PC-3 (cell line): ENCODE measurements at regions not wholly inside any gene's neighbourhood (a gene's known extent, or its start where the extent isn't known, plus 50 kb on each side); places are given as distances from the start of the nearest gene placed in this dataset.

Experiments
- ATAC-seq: fragments of 200-7000 bp; cut with Tn5 transposase; 2 replicates; pipeline ENCODE4 v1.9.1; 2020; ENCODE audit warnings: mild to moderate bottlenecking, moderate library complexity
- BruUV-seq: library from RNA; stranded (reverse); fragments of 400-500 nt; replicated peaks from 2 replicates; lab custom pipeline; 2021; lab: Mats Ljungman, UMichigan
- CTCF ChIA-PET: fragments of 300-600 bp; sonication (Branson Sonifier 250); formaldehyde crosslinking; loops from one replicate; lab custom pipeline; 2022; ENCODE audit warnings: antibody characterized with exemption; lab: Charles Lee
- POLR2A ChIA-PET: fragments of 300-600 bp; sonication (Branson Sonifier 250); formaldehyde crosslinking; loops from one replicate; lab custom pipeline; 2022; ENCODE audit warnings: antibody characterized with exemption; ENCODE audit not compliant: unreplicated experiment; lab: Charles Lee
- DNase-seq: peaks from one replicate; pipeline ENCODE4 v3.0.0-alpha.2; 2015
- H2AFZ ChIP-seq: fragments of 300-600 bp; sonication (generic); 2 replicates; pipeline ENCODE4 v1.6.0; 2016; ENCODE audit warnings: antibody characterized with exemption, low read length
- H3F3A ChIP-seq: fragments of 300-600 bp; sonication (generic); one replicate; pipeline ENCODE4 v1.6.0; 2017; ENCODE audit warnings: antibody characterized with exemption, low read length, control low read depth, mild to moderate bottlenecking; ENCODE audit not compliant: unreplicated experiment
- H3K27ac ChIP-seq: fragments of 300-600 bp; sonication (generic); 2 replicates; pipeline ENCODE4 v1.5.1; 2016; ENCODE audit warnings: mild to moderate bottlenecking, low read length
- H3K27me3 ChIP-seq: fragments of 300-600 bp; sonication (generic); 2 replicates; pipeline ENCODE4 v1.6.1; 2016; ENCODE audit warnings: low read length, mixed read lengths
- H3K36me3 ChIP-seq: fragments of 300-600 bp; sonication (generic); 2 replicates; pipeline ENCODE4 v1.6.1; 2016; ENCODE audit warnings: low read depth, mixed run types, low read length, mixed read lengths
- H3K4me1 ChIP-seq: fragments of 300-600 bp; sonication (generic); 2 replicates; pipeline ENCODE4 v1.5.1; 2016; ENCODE audit warnings: low read length; ENCODE audit not compliant: insufficient read depth
- H3K4me2 ChIP-seq: fragments of 300-600 bp; sonication (generic); 2 replicates; pipeline ENCODE4 v1.6.0; 2016; ENCODE audit warnings: low read length
- H3K4me3 ChIP-seq: fragments of 300-600 bp; sonication (generic); 2 replicates; pipeline ENCODE4 v1.5.1; 2016; ENCODE audit warnings: mild to moderate bottlenecking, low read length, mixed read lengths
- H3K79me2 ChIP-seq: fragments of 300-600 bp; sonication (generic); 2 replicates; pipeline ENCODE4 v1.6.1; 2017; ENCODE audit warnings: low read length, mixed read lengths
- H3K9ac ChIP-seq: fragments of 300-600 bp; sonication (generic); 2 replicates; pipeline ENCODE4 v1.6.0; 2016; ENCODE audit warnings: mild to moderate bottlenecking, low read length
- H3K9me2 ChIP-seq: fragments of 300-600 bp; sonication (generic); replicated peaks from 2 replicates; pipeline ENCODE4 v1.6.1; 2016; ENCODE audit warnings: mixed run types, low read length, mixed read lengths
- H3K9me3 ChIP-seq: fragments of 300-600 bp; sonication (generic); 2 replicates; pipeline ENCODE4 v1.6.1; 2016; ENCODE audit warnings: low read length, mixed read lengths
- H4K20me1 ChIP-seq: fragments of 300-600 bp; sonication (generic); 2 replicates; pipeline ENCODE4 v1.6.1; 2016; ENCODE audit warnings: low read length, mixed read lengths
- CTCF ChIP-seq: fragments of 300-600 bp; sonication (generic); conservative IDR thresholded peaks from 2 replicates; pipeline ENCODE4 v1.5.1; 2017; ENCODE audit warnings: antibody characterized with exemption, low read depth, mild to moderate bottlenecking, low read length
- EZH2 ChIP-seq: fragments of 300-600 bp; sonication (generic); IDR thresholded peaks from one replicate; pipeline ENCODE4 v1.6.1; 2017; ENCODE audit warnings: antibody characterized with exemption, mild to moderate bottlenecking, low read length; ENCODE audit not compliant: unreplicated experiment
- EZH2phosphoT487 ChIP-seq: fragments of 300-600 bp; sonication (generic); IDR thresholded peaks from 2 replicates; pipeline ENCODE4 v1.6.1; 2018; ENCODE audit warnings: mild to moderate bottlenecking, antibody characterized with exemption, low read length, borderline replicate concordance
- intact Hi-C: fragments of 100-400 bp; cut with micrococcal nuclease; formaldehyde crosslinking; loops from 2 replicates; pipeline ENCODE4 v1.9.0; 2023

GRCh38 chr3:187896646-187897045, 151.4 kb upstream of the BCL6 start:
- DNase-seq: no peak
- CTCF ChIA-PET: no interaction called here

GRCh38 chr3:187899246-187899645, 154.0 kb upstream of the BCL6 start:
- H4K20me1 ChIP-seq: no peaks in the 10 kb centered on the region
- no peak overlapping the region for H2AFZ ChIP-seq
- H3F3A ChIP-seq: no peaks in the 10 kb centered on the region
- H3K9ac ChIP-seq: no peak overlapping the region
- TF ChIP-seq EZH2 (no peak), EZH2phosphoT487 (no peak), CTCF (no peak)
- no peak overlapping the region for H3K27ac ChIP-seq
- no TSS peak for BruUV-seq
- ChIA-PET CTCF (no interaction called here), POLR2A (no interaction called here)
- ATAC-seq (no peak), DNase-seq (no peak)
- intact Hi-C loops: no loop called here
- H3K4me1 ChIP-seq: 0 out of 2 replicates have a peak, but pooled peaks cover 15% of the 10 kb centered on the region
- no peaks in the 10 kb centered on the region for H3K9me2 ChIP-seq
- no peaks in the 10 kb centered on the region for H3K9me3 ChIP-seq
- no peaks in the 10 kb centered on the region for H3K36me3 ChIP-seq
- H3K27me3 ChIP-seq: no peaks in the 10 kb centered on the region
- H3K4me2 ChIP-seq: no peak overlapping the region
- H3K79me2 ChIP-seq: no peaks in the 10 kb centered on the region
- H3K4me3 ChIP-seq: no peak overlapping the region

More at GRCh38 chr3:187896646-187897045, 151.4 kb upstream of the BCL6 start:
- no peak for ATAC-seq
- Histone ChIP-seq H3K27me3 (no peaks in the 10 kb centered on the region), H2AFZ (no peak overlapping the region), H3K4me1 (0 out of 2 replicates have a peak, but pooled peaks cover 7% of the 10 kb centered on the region), H3F3A (no peaks in the 10 kb centered on the region), H3K4me2 (no peak overlapping the region), H3K36me3 (no peaks in the 10 kb centered on the region), H3K79me2 (no peaks in the 10 kb centered on the region), H3K9me3 (no peaks in the 10 kb centered on the region), H4K20me1 (no peaks in the 10 kb centered on the region), H3K9ac (no peak overlapping the region), H3K9me2 (no peaks in the 10 kb centered on the region), H3K4me3 (no peak overlapping the region), H3K27ac (no peak overlapping the region)
- intact Hi-C loops: no loop called here
- no TSS peak for BruUV-seq
- no peak for TF ChIP-seq CTCF
- no peak for TF ChIP-seq EZH2phosphoT487
- no peak for TF ChIP-seq EZH2
- POLR2A ChIA-PET: interaction anchor here (0.6 kb wide), 1 partner anchor 12 kb away, joined by 3 read pairs; no protein-coding TSS in a partner anchor

GRCh38 chr3:187900993-187901755, 155.9 kb upstream of the BCL6 start:
- ChIA-PET POLR2A (no interaction called here), CTCF (no interaction called here)
- H3K9ac ChIP-seq: no peak overlapping the region
- no peak overlapping the region for H3K4me2 ChIP-seq
- H3K9me3 ChIP-seq: no peaks in the 10 kb centered on the region
- TF ChIP-seq CTCF (no peak), EZH2phosphoT487 (no peak), EZH2 (no peak)
- no peaks in the 10 kb centered on the region for H3K79me2 ChIP-seq
- intact Hi-C loops: no loop called here
- no TSS peak for BruUV-seq
- DNase-seq (no peak), ATAC-seq (no peak)
- H4K20me1 ChIP-seq: no peaks in the 10 kb centered on the region
- H2AFZ ChIP-seq: no peak overlapping the region
- H3K27me3 ChIP-seq: no peaks in the 10 kb centered on the region
- no peaks in the 10 kb centered on the region for H3K36me3 ChIP-seq
- no peaks in the 10 kb centered on the region for H3F3A ChIP-seq
- H3K4me1 ChIP-seq: 0 out of 2 replicates have a peak, but pooled peaks cover 15% of the 10 kb centered on the region
- H3K9me2 ChIP-seq: no peaks in the 10 kb centered on the region
- H3K27ac ChIP-seq: no peak overlapping the region
- H3K4me3 ChIP-seq: no peak overlapping the region
